ENCODE measurements at regions not wholly inside any gene's neighbourhood (a gene's known extent, or its start where the extent isn't known, plus 50 kb on each side); places are given as distances from the start of the nearest gene placed in this dataset.

- TF ChIP-seq POLR2A (IDR thresholded peaks at IDR 0.05) (no peak), CTCF (IDR thresholded peaks at IDR 0.05) (no peak)
These were observed 321.0 kb upstream of the RAB6C start for GRCh38 chr2:129658430-129658829.

Data from thyroid gland (tissue), 4 donors.